ENCODE measurements at regions not wholly inside any gene's neighbourhood (a gene's known extent, or its start where the extent isn't known, plus 50 kb on each side); places are given as distances from the start of the nearest gene placed in this dataset.
"Not testable (repeated sequence)": the region's sequence is repeated elsewhere in the genome, so short reads cannot be mapped to it uniquely, and the experiment has no call there.

GRCh38 chr1:194431121-194431520, 1244.7 kb upstream of the B3GALT2 start:
- WGBS (ENCODE audit: low lambda C conversion rate, missing lambda C conversion rate), result 95% methylated on average over 20 of the region's 21 CpGs
- TF ChIP-seq EZH2 (IDR thresholded peaks at IDR 0.05; ENCODE audit: borderline replicate concordance) (no peak), CTCF (IDR thresholded peaks at IDR 0.05; ENCODE audit: poor library complexity) (no peak), EZH2phosphoT487 (IDR thresholded peaks at IDR 0.05; ENCODE audit: low read depth, severe bottlenecking, unreplicated experiment) (no peak)
- no peaks in the 10 kb centered on the region for H3K36me3 ChIP-seq (replicated peaks; ENCODE audit: insufficient read depth, low read depth)

GRCh38 chr1:194420706-194421105, 1234.3 kb upstream of the B3GALT2 start:
- no peak for DNase-seq (ENCODE audit: low spot score)
- WGBS (ENCODE audit: low lambda C conversion rate, missing lambda C conversion rate), result 85% methylated on average over 4 of the region's 4 CpGs
- Histone ChIP-seq H3K79me2 (no peaks in the 10 kb centered on the region), H3K4me3 (no peak overlapping the region), H3K9me2 (replicated peaks; ENCODE audit: insufficient read depth) (no peaks in the 10 kb centered on the region), H2AFZ (no peak overlapping the region), H3K4me1 (ENCODE audit: insufficient read depth) (no peaks in the 10 kb centered on the region), H3K27ac (no peak overlapping the region), H4K20me1 (ENCODE audit: insufficient read depth, poor library complexity, severe bottlenecking) (no peaks in the 10 kb centered on the region), H3K27me3 (no peaks in the 10 kb centered on the region), H3K4me2 (no peak overlapping the region), H3K36me3 (replicated peaks; ENCODE audit: insufficient read depth, low read depth) (no peaks in the 10 kb centered on the region), H3K9me3 (ENCODE audit: low read depth) (no peaks in the 10 kb centered on the region)
- TF ChIP-seq EZH2phosphoT487 (IDR thresholded peaks at IDR 0.05; ENCODE audit: low read depth, severe bottlenecking, unreplicated experiment), result no peak
- no peak for TF ChIP-seq CTCF (IDR thresholded peaks at IDR 0.05; ENCODE audit: poor library complexity)
- TF ChIP-seq EZH2 (IDR thresholded peaks at IDR 0.05; ENCODE audit: borderline replicate concordance), result no peak

More at GRCh38 chr1:194431121-194431520, 1244.7 kb upstream of the B3GALT2 start:
- H3K9me2 ChIP-seq (replicated peaks; ENCODE audit: insufficient read depth), result no peaks in the 10 kb centered on the region
- no peaks in the 10 kb centered on the region for H4K20me1 ChIP-seq (ENCODE audit: insufficient read depth, poor library complexity, severe bottlenecking)
- no peak overlapping the region for H3K27ac ChIP-seq
- H3K9me3 ChIP-seq (ENCODE audit: low read depth), result no peaks in the 10 kb centered on the region
- no peak overlapping the region for H3K4me3 ChIP-seq
- H2AFZ ChIP-seq, result no peak overlapping the region
- no peaks in the 10 kb centered on the region for H3K79me2 ChIP-seq
- H3K4me1 ChIP-seq (ENCODE audit: insufficient read depth), result no peaks in the 10 kb centered on the region
- H3K27me3 ChIP-seq, result no peaks in the 10 kb centered on the region
- H3K4me2 ChIP-seq, result no peak overlapping the region
- DNase-seq (ENCODE audit: low spot score), result no peak

- no peak for TF ChIP-seq EZH2phosphoT487 (IDR thresholded peaks at IDR 0.05; ENCODE audit: low read depth, severe bottlenecking, unreplicated experiment)
- no peak for TF ChIP-seq EZH2 (IDR thresholded peaks at IDR 0.05; ENCODE audit: borderline replicate concordance)
- TF ChIP-seq CTCF (IDR thresholded peaks at IDR 0.05; ENCODE audit: poor library complexity), result no peak
- Histone ChIP-seq H3K27ac (no peak overlapping the region), H3K36me3 (replicated peaks; ENCODE audit: insufficient read depth, low read depth) (no peaks in the 10 kb centered on the region), H4K20me1 (ENCODE audit: insufficient read depth, poor library complexity, severe bottlenecking) (no peaks in the 10 kb centered on the region), H3K4me3 (no peak overlapping the region), H2AFZ (no peak overlapping the region), H3K9me2 (replicated peaks; ENCODE audit: insufficient read depth) (no peaks in the 10 kb centered on the region), H3K79me2 (no peaks in the 10 kb centered on the region), H3K4me2 (no peak overlapping the region), H3K4me1 (ENCODE audit: insufficient read depth) (no peaks in the 10 kb centered on the region), H3K27me3 (no peaks in the 10 kb centered on the region), H3K9me3 (ENCODE audit: low read depth) (no peaks in the 10 kb centered on the region)
- DNase-seq (ENCODE audit: low spot score), result no peak
- WGBS (ENCODE audit: low lambda C conversion rate, missing lambda C conversion rate), result 56% methylated on average over 1 of the region's 1 CpG
Measured at GRCh38 chr1:194419721-194420120, 1233.3 kb upstream of the B3GALT2 start.

- 100% methylated on average over 1 of the region's 1 CpG for WGBS (ENCODE audit: low lambda C conversion rate, missing lambda C conversion rate)
- no peak for DNase-seq (ENCODE audit: low spot score)
- H3K27me3 ChIP-seq, result no peaks in the 10 kb centered on the region
- H3K4me3 ChIP-seq, result no peak overlapping the region
- H3K4me2 ChIP-seq, result no peak overlapping the region
- H4K20me1 ChIP-seq (ENCODE audit: insufficient read depth, poor library complexity, severe bottlenecking), result no peaks in the 10 kb centered on the region
- no peak overlapping the region for H2AFZ ChIP-seq
- no peaks in the 10 kb centered on the region for H3K36me3 ChIP-seq (replicated peaks; ENCODE audit: insufficient read depth, low read depth)
- no peaks in the 10 kb centered on the region for H3K4me1 ChIP-seq (ENCODE audit: insufficient read depth)
- no peaks in the 10 kb centered on the region for H3K9me2 ChIP-seq (replicated peaks; ENCODE audit: insufficient read depth)
- TF ChIP-seq EZH2 (IDR thresholded peaks at IDR 0.05; ENCODE audit: borderline replicate concordance) (no peak), EZH2phosphoT487 (IDR thresholded peaks at IDR 0.05; ENCODE audit: low read depth, severe bottlenecking, unreplicated experiment) (no peak), CTCF (IDR thresholded peaks at IDR 0.05; ENCODE audit: poor library complexity) (no peak)
- no peaks in the 10 kb centered on the region for H3K9me3 ChIP-seq (ENCODE audit: low read depth)
- no peak overlapping the region for H3K27ac ChIP-seq
- H3K79me2 ChIP-seq, result no peaks in the 10 kb centered on the region
Measured at GRCh38 chr1:194410756-194411155, 1224.3 kb upstream of the B3GALT2 start.

- DNase-seq (ENCODE audit: low spot score); H3K36me3 ChIP-seq (replicated peaks; ENCODE audit: insufficient read depth, low read depth); H3K27me3 ChIP-seq; H3K9me3 ChIP-seq (ENCODE audit: low read depth); H3K27ac ChIP-seq; H2AFZ ChIP-seq; H3K79me2 ChIP-seq; H4K20me1 ChIP-seq (ENCODE audit: insufficient read depth, poor library complexity, severe bottlenecking); H3K9me2 ChIP-seq (replicated peaks; ENCODE audit: insufficient read depth); H3K4me2 ChIP-seq; H3K4me3 ChIP-seq; H3K4me1 ChIP-seq (ENCODE audit: insufficient read depth): not testable (repeated sequence)
- WGBS (ENCODE audit: low lambda C conversion rate, missing lambda C conversion rate), result 57% methylated on average over 2 of the region's 2 CpGs
Measured at GRCh38 chr1:194407238-194407637, 1220.8 kb upstream of the B3GALT2 start.
